Ishikawa (cell line): ENCODE measurements at regions not wholly inside any gene's neighbourhood (a gene's known extent, or its start where the extent isn't known, plus 50 kb on each side); places are given as distances from the start of the nearest gene placed in this dataset.

Source experiments
- CREB1 ChIP-seq: IDR thresholded peaks from 2 replicates; pipeline ENCODE4 v1.6.1; 2012; ENCODE audit warnings: low read depth
- TAF1 ChIP-seq: IDR thresholded peaks from 2 replicates; pipeline ENCODE4 v1.6.1; 2012; ENCODE audit warnings: low read depth, mild to moderate bottlenecking
- YY1 ChIP-seq: IDR thresholded peaks from 2 replicates; pipeline ENCODE4 v1.6.1; 2012; ENCODE audit warnings: low read depth
- TF ChIP-seq, protein P1 (sequence below): IDR thresholded peaks from 2 replicates; pipeline ENCODE4 v1.6.1; 2012; ENCODE audit warnings: low read depth, mild to moderate bottlenecking

DNA sequence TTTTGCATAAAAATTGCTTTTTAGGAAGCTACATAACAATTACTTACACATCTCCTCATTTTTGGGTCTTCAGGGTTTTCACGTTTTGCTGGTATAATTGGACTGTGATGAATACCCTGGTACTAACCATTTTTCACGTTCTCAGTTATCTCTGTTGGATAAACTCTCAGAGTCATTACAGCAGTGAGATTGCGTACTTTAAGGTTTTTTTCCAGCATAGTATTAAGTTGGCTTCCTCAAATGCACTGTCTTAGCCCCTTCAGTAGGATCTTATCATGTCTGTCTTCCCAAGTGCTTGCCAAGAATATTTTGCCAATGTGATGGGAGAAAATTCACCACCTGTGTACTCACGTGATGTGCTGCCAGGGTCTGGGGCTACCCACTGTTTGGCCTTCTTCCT is 342.5 kb downstream of the TEX29 start:
- no peak for TF ChIP-seq CREB1
- no peak for TF ChIP-seq YY1
- TF ChIP-seq, protein P1, sequence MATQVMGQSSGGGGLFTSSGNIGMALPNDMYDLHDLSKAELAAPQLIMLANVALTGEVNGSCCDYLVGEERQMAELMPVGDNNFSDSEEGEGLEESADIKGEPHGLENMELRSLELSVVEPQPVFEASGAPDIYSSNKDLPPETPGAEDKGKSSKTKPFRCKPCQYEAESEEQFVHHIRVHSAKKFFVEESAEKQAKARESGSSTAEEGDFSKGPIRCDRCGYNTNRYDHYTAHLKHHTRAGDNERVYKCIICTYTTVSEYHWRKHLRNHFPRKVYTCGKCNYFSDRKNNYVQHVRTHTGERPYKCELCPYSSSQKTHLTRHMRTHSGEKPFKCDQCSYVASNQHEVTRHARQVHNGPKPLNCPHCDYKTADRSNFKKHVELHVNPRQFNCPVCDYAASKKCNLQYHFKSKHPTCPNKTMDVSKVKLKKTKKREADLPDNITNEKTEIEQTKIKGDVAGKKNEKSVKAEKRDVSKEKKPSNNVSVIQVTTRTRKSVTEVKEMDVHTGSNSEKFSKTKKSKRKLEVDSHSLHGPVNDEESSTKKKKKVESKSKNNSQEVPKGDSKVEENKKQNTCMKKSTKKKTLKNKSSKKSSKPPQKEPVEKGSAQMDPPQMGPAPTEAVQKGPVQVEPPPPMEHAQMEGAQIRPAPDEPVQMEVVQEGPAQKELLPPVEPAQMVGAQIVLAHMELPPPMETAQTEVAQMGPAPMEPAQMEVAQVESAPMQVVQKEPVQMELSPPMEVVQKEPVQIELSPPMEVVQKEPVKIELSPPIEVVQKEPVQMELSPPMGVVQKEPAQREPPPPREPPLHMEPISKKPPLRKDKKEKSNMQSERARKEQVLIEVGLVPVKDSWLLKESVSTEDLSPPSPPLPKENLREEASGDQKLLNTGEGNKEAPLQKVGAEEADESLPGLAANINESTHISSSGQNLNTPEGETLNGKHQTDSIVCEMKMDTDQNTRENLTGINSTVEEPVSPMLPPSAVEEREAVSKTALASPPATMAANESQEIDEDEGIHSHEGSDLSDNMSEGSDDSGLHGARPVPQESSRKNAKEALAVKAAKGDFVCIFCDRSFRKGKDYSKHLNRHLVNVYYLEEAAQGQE: no peak
- TF ChIP-seq TAF1: no peak
